HG03103 (cell line): ENCODE measurements at regions not wholly inside any gene's neighbourhood (a gene's known extent, or its start where the extent isn't known, plus 50 kb on each side); places are given as distances from the start of the nearest gene placed in this dataset.

Source experiments
- ATAC-seq: cut with Tn5 transposase; IDR thresholded peaks from one replicate; pipeline ENCODE4 v1.9.1; 2021; ENCODE audit warnings: low read depth; ENCODE audit not compliant: unreplicated experiment

GRCh38 chr5:34500236-34500847 lies 155.8 kb upstream of the RAI14 start:
- no peak for ATAC-seq

- no peak for ATAC-seq
Measured at GRCh38 chr5:34501016-34501415, 155.1 kb upstream of the RAI14 start.

- no peak for ATAC-seq
Measured at GRCh38 chr5:34501840-34502239, 154.3 kb upstream of the RAI14 start.

- ATAC-seq = no peak
Measured at GRCh38 chr5:34502581-34502980, 153.5 kb upstream of the RAI14 start.

- no peak for ATAC-seq
Measured at GRCh38 chr5:34503379-34504253, 152.5 kb upstream of the RAI14 start.

- no peak for ATAC-seq
Measured at GRCh38 chr5:34504967-34505366, 151.2 kb upstream of the RAI14 start.

- ATAC-seq = no peak
Measured at GRCh38 chr5:34505731-34506130, 150.4 kb upstream of the RAI14 start.

GRCh38 chr5:34507933-34508332 lies 148.2 kb upstream of the RAI14 start:
- no peak for ATAC-seq

GRCh38 chr5:34509392-34509791 lies 146.7 kb upstream of the RAI14 start:
- ATAC-seq = no peak

- ATAC-seq = no peak
Measured at GRCh38 chr5:34510002-34510401, 146.1 kb upstream of the RAI14 start.

- ATAC-seq = no peak
Measured at GRCh38 chr5:34511063-34511462, 145.1 kb upstream of the RAI14 start.

- ATAC-seq = no peak
Measured at GRCh38 chr5:34511481-34511880, 144.6 kb upstream of the RAI14 start.

- ATAC-seq = no peak
Measured at GRCh38 chr5:34511915-34512314, 144.2 kb upstream of the RAI14 start.

- ATAC-seq = no peak
Measured at GRCh38 chr5:34516166-34516565, 140.0 kb upstream of the RAI14 start.

- no peak for ATAC-seq
Measured at GRCh38 chr5:34516686-34517085, 139.4 kb upstream of the RAI14 start.

GRCh38 chr5:34517249-34517648 lies 138.9 kb upstream of the RAI14 start:
- ATAC-seq = no peak

- no peak for ATAC-seq
Measured at GRCh38 chr5:34519489-34520220, 136.5 kb upstream of the RAI14 start.

GRCh38 chr5:34521628-34522290 lies 134.4 kb upstream of the RAI14 start:
- ATAC-seq = no peak

- peak; percentile 79 for ATAC-seq
Measured at GRCh38 chr5:34522599-34523386, 133.3 kb upstream of the RAI14 start.

GRCh38 chr5:34523387-34523726 lies 132.8 kb upstream of the RAI14 start:
- ATAC-seq = no peak
